NB4 (cell line): ENCODE measurements at regions not wholly inside any gene's neighbourhood (a gene's known extent, or its start where the extent isn't known, plus 50 kb on each side); places are given as distances from the start of the nearest gene placed in this dataset.

ENCODE experiments used
- POLR2A ChIP-seq: IDR thresholded peaks from 2 replicates; pipeline ENCODE4 v1.6.1; 2011; ENCODE audit warnings: mild to moderate bottlenecking; ENCODE audit not compliant: insufficient read length; ENCODE audit errors: extremely low read depth
- TF ChIP-seq, protein P1 (sequence below): IDR thresholded peaks from one replicate; pipeline ENCODE4 v1.5.1; 2012; ENCODE audit warnings: low read depth, low read length

DNA sequence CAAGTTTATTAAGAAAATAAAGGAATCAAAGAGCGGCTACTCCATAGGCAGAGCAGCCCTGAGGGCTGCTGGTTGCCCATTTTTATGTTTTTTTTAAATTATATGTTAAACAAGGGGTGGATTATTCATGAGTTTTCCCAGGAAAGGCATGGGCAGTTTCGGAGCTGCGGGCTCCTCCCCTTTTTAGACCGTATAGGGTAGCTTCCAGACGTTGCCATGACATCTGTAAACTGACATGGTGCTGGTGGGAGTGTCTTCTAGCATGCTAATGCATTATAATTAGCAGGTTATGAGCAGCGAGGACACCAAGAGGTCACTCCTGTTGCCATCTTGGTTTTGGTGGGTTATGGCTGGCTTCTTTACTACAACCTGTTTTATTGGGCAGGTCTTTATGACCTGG lies 301.8 kb downstream of the TFAP2C start:
- no peak for TF ChIP-seq POLR2A
- TF ChIP-seq, protein P1, sequence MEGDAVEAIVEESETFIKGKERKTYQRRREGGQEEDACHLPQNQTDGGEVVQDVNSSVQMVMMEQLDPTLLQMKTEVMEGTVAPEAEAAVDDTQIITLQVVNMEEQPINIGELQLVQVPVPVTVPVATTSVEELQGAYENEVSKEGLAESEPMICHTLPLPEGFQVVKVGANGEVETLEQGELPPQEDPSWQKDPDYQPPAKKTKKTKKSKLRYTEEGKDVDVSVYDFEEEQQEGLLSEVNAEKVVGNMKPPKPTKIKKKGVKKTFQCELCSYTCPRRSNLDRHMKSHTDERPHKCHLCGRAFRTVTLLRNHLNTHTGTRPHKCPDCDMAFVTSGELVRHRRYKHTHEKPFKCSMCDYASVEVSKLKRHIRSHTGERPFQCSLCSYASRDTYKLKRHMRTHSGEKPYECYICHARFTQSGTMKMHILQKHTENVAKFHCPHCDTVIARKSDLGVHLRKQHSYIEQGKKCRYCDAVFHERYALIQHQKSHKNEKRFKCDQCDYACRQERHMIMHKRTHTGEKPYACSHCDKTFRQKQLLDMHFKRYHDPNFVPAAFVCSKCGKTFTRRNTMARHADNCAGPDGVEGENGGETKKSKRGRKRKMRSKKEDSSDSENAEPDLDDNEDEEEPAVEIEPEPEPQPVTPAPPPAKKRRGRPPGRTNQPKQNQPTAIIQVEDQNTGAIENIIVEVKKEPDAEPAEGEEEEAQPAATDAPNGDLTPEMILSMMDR = no peak
